ENCODE measurements at regions not wholly inside any gene's neighbourhood (a gene's known extent, or its start where the extent isn't known, plus 50 kb on each side); places are given as distances from the start of the nearest gene placed in this dataset.
A peak's percentile ranks its signal among the peaks of the same experiment; 100 is the strongest.

GRCh38 chr4:125983168-125983567 lies 668.4 kb downstream of the FAT4 start:
- H3K4me2 ChIP-seq (ENCODE audit: low read depth, low read length), result no peak overlapping the region
- H3K27ac ChIP-seq (ENCODE audit: low read length), result no peak overlapping the region
- H3F3A ChIP-seq (ENCODE audit: insufficient read depth, low read length), result peaks cover 5% of the 10 kb centered on the region; the same call in 1 of the 2 replicates
- TF ChIP-seq CTCF (IDR thresholded peaks at IDR 0.05; ENCODE audit: low read length), result no peak
- no peaks in the 10 kb centered on the region for H3K9me3 ChIP-seq (replicated peaks; ENCODE audit: insufficient read depth, low read length)
- H2AFZ ChIP-seq (ENCODE audit: low read length), result no peak overlapping the region
- DNase-seq, result no peak
- H3K9ac ChIP-seq (ENCODE audit: low read length), result no peak overlapping the region
- H3K27me3 ChIP-seq (replicated peaks; ENCODE audit: insufficient read depth, low read length), result no peaks in the 10 kb centered on the region
- no peak overlapping the region for H3K4me3 ChIP-seq (ENCODE audit: low read length)
- H3K36me3 ChIP-seq (replicated peaks; ENCODE audit: insufficient read depth, low read length), result no peaks in the 10 kb centered on the region
- no peaks in the 10 kb centered on the region for H3K79me2 ChIP-seq (ENCODE audit: low read length)
- no peaks in the 10 kb centered on the region for H3K9me2 ChIP-seq (replicated peaks; ENCODE audit: insufficient read depth, low read length)
- H3K4me1 ChIP-seq (ENCODE audit: low read length), result peaks cover 12% of the 10 kb centered on the region
- no peaks in the 10 kb centered on the region for H4K20me1 ChIP-seq (ENCODE audit: insufficient read depth, low read length)

- Histone ChIP-seq H3K4me1 (ENCODE audit: low read length) (peaks cover 19% of the 10 kb centered on the region), H3K27ac (ENCODE audit: low read length) (peak overlapping the region; percentile 78; the same call in 1 of the 2 replicates), H3K4me2 (ENCODE audit: low read depth, low read length) (peak overlapping the region; percentile 79; the same call in 1 of the 2 replicates), H3K9ac (ENCODE audit: low read length) (peak overlapping the region; percentile 46; the same call in 1 of the 2 replicates), H3K4me3 (ENCODE audit: low read length) (peak overlapping the region; percentile 37; the same call in 1 of the 2 replicates), H4K20me1 (ENCODE audit: insufficient read depth, low read length) (no peaks in the 10 kb centered on the region), H3K9me3 (replicated peaks; ENCODE audit: insufficient read depth, low read length) (no peaks in the 10 kb centered on the region), H3K27me3 (replicated peaks; ENCODE audit: insufficient read depth, low read length) (no peaks in the 10 kb centered on the region), H3K79me2 (ENCODE audit: low read length) (no peaks in the 10 kb centered on the region), H3F3A (ENCODE audit: insufficient read depth, low read length) (peaks cover 5% of the 10 kb centered on the region; the same call in 1 of the 2 replicates), H2AFZ (ENCODE audit: low read length) (peak overlapping the region; percentile 80), H3K9me2 (replicated peaks; ENCODE audit: insufficient read depth, low read length) (no peaks in the 10 kb centered on the region), H3K36me3 (replicated peaks; ENCODE audit: insufficient read depth, low read length) (no peaks in the 10 kb centered on the region)
- DNase-seq, result peak; percentile 89
- TF ChIP-seq CTCF (IDR thresholded peaks at IDR 0.05; ENCODE audit: low read length) (no peak), EZH2phosphoT487 (IDR thresholded peaks at IDR 0.05; ENCODE audit: low read length) (no peak), EZH2 (optimal IDR thresholded peaks at IDR 0.05; ENCODE audit: low read depth, low read length) (no peak)
These were observed 671.1 kb downstream of the FAT4 start for GRCh38 chr4:125985856-125986255.

- H3K4me3 ChIP-seq (ENCODE audit: low read length), result no peak overlapping the region
- DNase-seq, result no peak
- H3F3A ChIP-seq (ENCODE audit: insufficient read depth, low read length), result peaks cover 5% of the 10 kb centered on the region; the same call in 1 of the 2 replicates
- TF ChIP-seq CTCF (IDR thresholded peaks at IDR 0.05; ENCODE audit: low read length) (no peak), EZH2phosphoT487 (IDR thresholded peaks at IDR 0.05; ENCODE audit: low read length) (no peak), EZH2 (optimal IDR thresholded peaks at IDR 0.05; ENCODE audit: low read depth, low read length) (no peak)
- H2AFZ ChIP-seq (ENCODE audit: low read length), result peak overlapping the region; percentile 50
- H3K79me2 ChIP-seq (ENCODE audit: low read length), result no peaks in the 10 kb centered on the region
- peaks cover 19% of the 10 kb centered on the region for H3K4me1 ChIP-seq (ENCODE audit: low read length)
- no peak overlapping the region for H3K9ac ChIP-seq (ENCODE audit: low read length)
- no peaks in the 10 kb centered on the region for H4K20me1 ChIP-seq (ENCODE audit: insufficient read depth, low read length)
- no peak overlapping the region for H3K4me2 ChIP-seq (ENCODE audit: low read depth, low read length)
- H3K27me3 ChIP-seq (replicated peaks; ENCODE audit: insufficient read depth, low read length), result no peaks in the 10 kb centered on the region
- no peaks in the 10 kb centered on the region for H3K9me3 ChIP-seq (replicated peaks; ENCODE audit: insufficient read depth, low read length)
- H3K36me3 ChIP-seq (replicated peaks; ENCODE audit: insufficient read depth, low read length), result no peaks in the 10 kb centered on the region
- no peak overlapping the region for H3K27ac ChIP-seq (ENCODE audit: low read length)
- no peaks in the 10 kb centered on the region for H3K9me2 ChIP-seq (replicated peaks; ENCODE audit: insufficient read depth, low read length)
These were observed 671.6 kb downstream of the FAT4 start for GRCh38 chr4:125986307-125986706.
